ENCODE measurements at regions not wholly inside any gene's neighbourhood (a gene's known extent, or its start where the extent isn't known, plus 50 kb on each side); places are given as distances from the start of the nearest gene placed in this dataset.

GRCh38 chr14:48738186-48738925 is 847.8 kb downstream of the RPS29 start:
- H3K27ac Mint-ChIP-seq, result no peak overlapping the region
- WGBS (ENCODE audit: insufficient coverage), result no CpG with 5 or more reads among the region's 1 CpG
- no peaks in the 10 kb centered on the region for H3K27me3 ChIP-seq (ENCODE audit: control insufficient read depth in 2 of 2, insufficient read depth in 2 of 2, low read length in 2 of 2)
- no peak overlapping the region for H3K4me3 Mint-ChIP-seq
- H3K4me3 ChIP-seq (replicated peaks in 1 of 3; ENCODE audit: low read depth in 2 of 3, low read length in 3 of 3), result no peak overlapping the region
- H3K9me3 ChIP-seq (replicated peaks in 1 of 2; ENCODE audit: control insufficient read depth in 1 of 2, insufficient read depth in 1 of 2, low read length in 2 of 2), result peaks cover 3 to 13% of the 10 kb centered on the region in 2 donors
- H3K4me1 Mint-ChIP-seq, result no peaks in the 10 kb centered on the region
- no peaks in the 10 kb centered on the region for H3K36me3 ChIP-seq (replicated peaks in 1 of 2; ENCODE audit: control insufficient read depth in 1 of 2, insufficient read depth in 2 of 2, low read length in 2 of 2)
- no peak overlapping the region for H3K27ac ChIP-seq (ENCODE audit: low read depth in 1 of 2, low read length in 2 of 2)
- TF ChIP-seq CTCF (IDR thresholded peaks at IDR 0.05), result no peak
- H3K9ac ChIP-seq (ENCODE audit: insufficient read depth, low read length, poor library complexity, severe bottlenecking), result no peak overlapping the region
- H3K4me2 ChIP-seq (replicated peaks; ENCODE audit: extremely low read depth, low read length, poor library complexity, severe bottlenecking), result no peak overlapping the region
- no peaks in the 10 kb centered on the region for H4K20me1 ChIP-seq (ENCODE audit: insufficient read depth, low read length)
- no peaks in the 10 kb centered on the region for H3K36me3 Mint-ChIP-seq
- no peaks in the 10 kb centered on the region for H3K4me1 ChIP-seq (ENCODE audit: control insufficient read depth in 1 of 2, insufficient read depth in 2 of 2, low read length in 2 of 2)
- H3K9me3 Mint-ChIP-seq, result peaks cover 1 to 19% (median 3%) of the 10 kb centered on the region in 7 donors
- H3K79me2 ChIP-seq (ENCODE audit: insufficient read depth, low read length), result no peaks in the 10 kb centered on the region
- intact Hi-C loops (cut with micrococcal nuclease), result no loop called here
- DNase-seq, result no peak
- H2AFZ ChIP-seq (ENCODE audit: insufficient read depth, low read depth, low read length, poor library complexity, severe bottlenecking), result no peak overlapping the region
- no peaks in the 10 kb centered on the region for H3K27me3 Mint-ChIP-seq (ENCODE audit: low read depth in 3 of 3)

GRCh38 chr14:48735607-48736006 is 850.6 kb downstream of the RPS29 start:
- no peak overlapping the region for H3K4me2 ChIP-seq (replicated peaks; ENCODE audit: extremely low read depth, low read length, poor library complexity, severe bottlenecking)
- Mint-ChIP-seq H3K9me3 (peaks cover 1 to 19% (median 3%) of the 10 kb centered on the region in 7 donors), H3K27me3 (ENCODE audit: low read depth in 3 of 3) (no peaks in the 10 kb centered on the region), H3K27ac (no peak overlapping the region), H3K4me1 (no peaks in the 10 kb centered on the region), H3K36me3 (no peaks in the 10 kb centered on the region), H3K4me3 (no peak overlapping the region)
- no peak overlapping the region for H3K9ac ChIP-seq (ENCODE audit: insufficient read depth, low read length, poor library complexity, severe bottlenecking)
- DNase-seq, result no peak
- H3K4me1 ChIP-seq (ENCODE audit: control insufficient read depth in 1 of 2, insufficient read depth in 2 of 2, low read length in 2 of 2), result no peaks in the 10 kb centered on the region
- H3K27me3 ChIP-seq (ENCODE audit: control insufficient read depth in 2 of 2, insufficient read depth in 2 of 2, low read length in 2 of 2), result no peaks in the 10 kb centered on the region
- WGBS (ENCODE audit: insufficient coverage), result 100% methylated on average over 1 of the region's 3 CpGs
- no peak overlapping the region for H2AFZ ChIP-seq (ENCODE audit: insufficient read depth, low read depth, low read length, poor library complexity, severe bottlenecking)
- no peaks in the 10 kb centered on the region for H4K20me1 ChIP-seq (ENCODE audit: insufficient read depth, low read length)
- no peak overlapping the region for H3K4me3 ChIP-seq (replicated peaks in 1 of 3; ENCODE audit: low read depth in 2 of 3, low read length in 3 of 3)
- no peaks in the 10 kb centered on the region for H3K79me2 ChIP-seq (ENCODE audit: insufficient read depth, low read length)
- H3K9me3 ChIP-seq (replicated peaks in 1 of 2; ENCODE audit: control insufficient read depth in 1 of 2, insufficient read depth in 1 of 2, low read length in 2 of 2), result peaks cover 3 to 13% of the 10 kb centered on the region in 2 donors
- no peaks in the 10 kb centered on the region for H3K36me3 ChIP-seq (replicated peaks in 1 of 2; ENCODE audit: control insufficient read depth in 1 of 2, insufficient read depth in 2 of 2, low read length in 2 of 2)
- intact Hi-C loops (cut with micrococcal nuclease), result no loop called here
- TF ChIP-seq CTCF (IDR thresholded peaks at IDR 0.05), result no peak
- no peak overlapping the region for H3K27ac ChIP-seq (ENCODE audit: low read depth in 1 of 2, low read length in 2 of 2)
